Smooth muscle cell (in vitro differentiated cells): ENCODE measurements at regions not wholly inside any gene's neighbourhood (a gene's known extent, or its start where the extent isn't known, plus 50 kb on each side); places are given as distances from the start of the nearest gene placed in this dataset.

Experiments
- DNase-seq: peaks from one replicate; lab custom pipeline; 2025; ENCODE audit not compliant: unreplicated experiment; lab: John Stamatoyannopoulos, UW
- H2AFZ ChIP-seq: fragments of 200-600 bp; sonication (generic); 2 replicates; pipeline ENCODE4 v1.6.0; 2016; ENCODE audit warnings: antibody characterized with exemption, low read depth, mild to moderate bottlenecking
- H3F3A ChIP-seq: fragments of 200-600 bp; sonication (generic); 2 replicates; pipeline ENCODE4 v1.6.0; 2017; ENCODE audit warnings: antibody characterized with exemption, low read depth
- H3K27ac ChIP-seq: fragments of 200-600 bp; sonication (generic); 2 replicates; pipeline ENCODE4 v1.5.1; 2016; ENCODE audit warnings: low read depth, mild to moderate bottlenecking
- H3K27me3 ChIP-seq: fragments of 200-600 bp; sonication (generic); 2 replicates; pipeline ENCODE4 v1.6.1; 2016; ENCODE audit warnings: low read depth, mild to moderate bottlenecking
- H3K36me3 ChIP-seq: fragments of 200-600 bp; sonication (generic); 2 replicates; pipeline ENCODE4 v1.5.1; 2016; ENCODE audit warnings: low read depth
- H3K4me1 ChIP-seq: fragments of 200-600 bp; sonication (generic); 2 replicates; pipeline ENCODE4 v1.5.1; 2016; ENCODE audit warnings: low read depth
- H3K4me2 ChIP-seq: fragments of 200-600 bp; sonication (generic); 2 replicates; pipeline ENCODE4 v1.6.0; 2016; ENCODE audit warnings: mild to moderate bottlenecking
- H3K4me3 ChIP-seq: fragments of 200-600 bp; sonication (generic); 2 replicates; pipeline ENCODE4 v1.5.1; 2016; ENCODE audit warnings: mild to moderate bottlenecking
- H3K79me2 ChIP-seq: fragments of 200-600 bp; sonication (generic); 2 replicates; pipeline ENCODE4 v1.6.0; 2016; ENCODE audit warnings: low read depth, mild to moderate bottlenecking
- H3K9ac ChIP-seq: fragments of 200-600 bp; sonication (generic); 2 replicates; pipeline ENCODE4 v1.6.0; 2016; ENCODE audit warnings: low read depth
- H3K9me3 ChIP-seq: fragments of 200-600 bp; sonication (generic); replicated peaks from 2 replicates; pipeline ENCODE4 v1.5.1; 2016; ENCODE audit warnings: low read depth
- H4K20me1 ChIP-seq: fragments of 200-600 bp; sonication (generic); 2 replicates; pipeline ENCODE4 v1.6.0; 2016; ENCODE audit warnings: low read depth
- CTCF ChIP-seq: fragments of 200-600 bp; sonication (generic); IDR thresholded peaks from 2 replicates; pipeline ENCODE4 v1.5.1; 2017; ENCODE audit warnings: borderline replicate concordance, mild to moderate bottlenecking, antibody characterized with exemption; ENCODE audit not compliant: insufficient read depth, poor library complexity, severe bottlenecking
- WGBS: methylation state at CpG from one replicate; pipeline ENCODE4 v1.1.7; 2016; ENCODE audit warnings: low lambda C conversion rate; 5-methylcytosine and 5-hydroxymethylcytosine counted together

- H3F3A ChIP-seq = peaks cover 22% of the 10 kb centered on the region
- no peaks in the 10 kb centered on the region for H3K9me3 ChIP-seq
- TF ChIP-seq CTCF = no peak
- H3K4me1 ChIP-seq = peaks cover 11% of the 10 kb centered on the region
- H3K9ac ChIP-seq = no peak overlapping the region
- H3K27me3 ChIP-seq = no peaks in the 10 kb centered on the region
- 53% methylated on average over 9 of the region's 9 CpGs for WGBS
- H3K79me2 ChIP-seq = no peaks in the 10 kb centered on the region
- no peak overlapping the region for H2AFZ ChIP-seq
- no peaks in the 10 kb centered on the region for H3K36me3 ChIP-seq
- no peak overlapping the region for H3K4me2 ChIP-seq
- no peak overlapping the region for H3K4me3 ChIP-seq
- peak overlapping the region; percentile 55 for H3K27ac ChIP-seq
- no peaks in the 10 kb centered on the region for H4K20me1 ChIP-seq
- no peak for DNase-seq
These were observed 104.8 kb downstream of the ETS2 start for GRCh38 chr21:38910390-38911067.

GRCh38 chr21:38909929-38910328 is 104.2 kb downstream of the ETS2 start:
- Histone ChIP-seq H3K4me2 (no peak overlapping the region), H3K9me3 (no peaks in the 10 kb centered on the region), H3K4me1 (peaks cover 9% of the 10 kb centered on the region), H2AFZ (no peak overlapping the region), H3K27me3 (no peaks in the 10 kb centered on the region), H4K20me1 (no peaks in the 10 kb centered on the region), H3K27ac (peak overlapping the region; percentile 55), H3K79me2 (no peaks in the 10 kb centered on the region), H3K36me3 (no peaks in the 10 kb centered on the region), H3F3A (peaks cover 20% of the 10 kb centered on the region), H3K9ac (no peak overlapping the region), H3K4me3 (no peak overlapping the region)
- no peak for TF ChIP-seq CTCF
- 77% methylated on average over 7 of the region's 7 CpGs for WGBS
- DNase-seq = no peak

- no peak overlapping the region for H3K27ac ChIP-seq
- no peak overlapping the region for H3K9ac ChIP-seq
- H3K4me3 ChIP-seq = no peak overlapping the region
- H3F3A ChIP-seq = peaks cover 11% of the 10 kb centered on the region
- no peaks in the 10 kb centered on the region for H3K27me3 ChIP-seq
- H4K20me1 ChIP-seq = no peaks in the 10 kb centered on the region
- no peak for DNase-seq
- 84% methylated on average over 8 of the region's 8 CpGs for WGBS
- no peak overlapping the region for H2AFZ ChIP-seq
- no peak for TF ChIP-seq CTCF
- no peaks in the 10 kb centered on the region for H3K79me2 ChIP-seq
- peaks cover 4% of the 10 kb centered on the region for H3K4me1 ChIP-seq
- no peaks in the 10 kb centered on the region for H3K36me3 ChIP-seq
- no peak overlapping the region for H3K4me2 ChIP-seq
- H3K9me3 ChIP-seq = no peaks in the 10 kb centered on the region
These were observed 103.4 kb downstream of the ETS2 start for GRCh38 chr21:38909109-38909508.

GRCh38 chr21:38908537-38908936 is 102.8 kb downstream of the ETS2 start:
- TF ChIP-seq CTCF = no peak
- Histone ChIP-seq H3K9me3 (no peaks in the 10 kb centered on the region), H3K36me3 (no peaks in the 10 kb centered on the region), H3K9ac (no peak overlapping the region), H3K4me2 (no peak overlapping the region), H3K27ac (no peak overlapping the region), H3K27me3 (no peaks in the 10 kb centered on the region), H2AFZ (no peak overlapping the region), H3K4me1 (peaks cover 4% of the 10 kb centered on the region), H4K20me1 (no peaks in the 10 kb centered on the region), H3F3A (peaks cover 7% of the 10 kb centered on the region), H3K79me2 (no peaks in the 10 kb centered on the region), H3K4me3 (no peak overlapping the region)
- WGBS = 92% methylated on average over 4 of the region's 4 CpGs
- DNase-seq = no peak
